Left renal cortex interstitium (tissue), 4 donors: ENCODE measurements at regions not wholly inside any gene's neighbourhood (a gene's known extent, or its start where the extent isn't known, plus 50 kb on each side); places are given as distances from the start of the nearest gene placed in this dataset.
"Not testable (repeated sequence)": the region's sequence is repeated elsewhere in the genome, so short reads cannot be mapped to it uniquely, and the experiment has no call there.

Source experiments
- DNase-seq, 4 donors: peaks; one replicate each; pipeline ENCODE4 v3.0.0-alpha.2; 2013; ENCODE audit warnings: low read depth in 4 of 4, low spot score in 2 of 4, missing footprints in 1 of 4

DNA sequence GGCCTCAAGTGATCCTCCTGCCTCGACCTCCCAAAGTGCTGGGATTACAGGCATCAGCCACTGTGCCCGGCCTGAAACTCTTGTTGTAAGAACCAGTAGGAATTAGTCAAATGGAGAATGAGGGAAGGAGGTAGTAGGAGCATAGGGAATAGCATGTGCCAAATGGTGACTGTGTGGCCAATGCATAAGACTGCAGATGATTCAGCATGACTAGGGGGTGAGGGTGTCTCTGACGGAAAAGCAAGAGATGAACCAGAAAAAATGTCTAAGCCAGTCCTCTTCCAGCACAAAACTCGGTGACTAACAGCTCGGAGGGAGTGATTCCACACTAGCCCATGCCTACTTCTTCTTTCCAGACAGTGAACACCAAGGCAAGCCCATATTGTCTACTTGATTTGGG is 58.2 kb upstream of the DUSP21 start:
- no peak for DNase-seq

DNA sequence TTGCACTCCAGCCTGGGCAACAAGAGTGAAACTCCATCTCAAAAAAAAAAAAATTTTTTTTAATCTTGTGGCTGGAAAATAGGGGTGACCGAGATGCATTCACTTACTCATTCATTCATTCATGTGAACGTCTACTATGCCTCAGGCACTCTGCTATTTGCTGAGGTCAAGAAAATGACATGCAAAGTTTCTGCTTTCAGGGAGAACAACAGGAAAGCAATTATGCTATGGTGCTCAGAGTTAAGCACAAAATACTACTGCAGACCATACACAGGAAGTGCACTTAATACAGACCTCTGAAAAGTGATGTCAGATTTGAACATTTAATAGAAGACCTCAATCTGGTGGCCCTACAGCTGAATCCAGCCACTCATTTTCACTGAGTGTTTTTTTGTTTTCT is 59.6 kb upstream of the DUSP21 start:
- no peak for DNase-seq

- DNase-seq, result no peak
Measured at GRCh38 chrX:44778254-44778653, 65.6 kb upstream of the DUSP21 start.

- DNase-seq, result no peak
Measured at GRCh38 chrX:44775726-44776125, 68.1 kb upstream of the DUSP21 start.

GRCh38 chrX:44774066-44774465 is 69.8 kb upstream of the DUSP21 start:
- DNase-seq, result not testable (repeated sequence)

DNA sequence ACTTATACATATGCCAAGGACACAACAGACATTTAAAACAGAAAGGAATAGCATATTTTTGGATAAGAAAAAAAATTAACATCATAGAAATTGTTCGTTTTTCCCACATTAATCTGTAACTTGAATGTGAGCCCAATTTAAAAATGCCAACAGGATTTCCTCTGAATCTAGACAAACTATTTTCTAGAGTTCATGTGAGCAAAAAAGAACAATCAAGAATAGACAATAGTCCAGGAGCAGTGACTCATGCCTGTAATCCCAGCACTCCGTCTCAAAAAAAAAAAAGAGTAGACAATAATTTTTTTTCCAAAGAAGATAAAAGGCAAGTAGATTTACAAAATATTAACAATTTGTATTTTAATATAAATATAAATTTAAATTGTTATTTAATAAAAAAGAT is 73.7 kb upstream of the DUSP21 start:
- no peak for DNase-seq

DNA sequence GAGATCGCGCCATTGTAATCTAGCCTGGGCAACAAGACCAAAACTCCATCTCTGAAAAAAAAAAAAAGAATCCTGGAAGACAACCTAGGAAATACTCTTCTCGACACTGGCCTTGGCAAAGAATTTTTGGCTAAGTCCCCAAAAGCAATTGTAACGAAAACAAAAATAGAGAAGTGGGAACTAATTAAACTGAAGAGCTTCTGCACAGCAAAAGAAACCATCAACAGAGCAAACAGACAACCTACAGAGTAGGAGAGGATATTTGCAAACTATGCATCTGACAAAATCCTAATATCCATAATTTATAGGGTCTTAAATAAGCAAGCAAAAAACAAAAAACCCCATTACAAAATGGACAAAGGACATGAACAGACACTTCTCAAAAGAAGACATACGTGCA is 76.5 kb upstream of the DUSP21 start:
- DNase-seq, result no peak

- DNase-seq, result no peak
Measured at GRCh38 chrX:44765556-44765955, 78.3 kb upstream of the DUSP21 start.

DNA sequence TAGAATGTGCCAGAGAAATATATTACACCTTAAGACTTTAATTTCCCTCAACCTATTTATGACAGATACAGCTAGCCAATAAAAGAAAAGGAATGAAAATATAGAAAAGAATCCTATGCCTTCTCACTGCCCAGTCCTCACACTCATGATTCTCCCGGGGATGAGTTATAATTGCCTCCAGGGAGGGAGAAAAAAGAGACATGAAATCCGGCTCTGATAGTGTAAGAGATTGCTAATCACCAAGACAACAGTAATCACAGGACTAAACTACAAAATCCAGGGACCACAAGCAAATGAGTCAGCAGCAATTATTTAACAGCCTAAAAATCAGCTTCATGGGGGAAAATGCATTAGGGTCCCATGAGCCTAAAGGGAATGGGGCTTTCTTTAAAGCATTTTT is 95.9 kb upstream of the DUSP21 start:
- DNase-seq, result no peak

- no peak for DNase-seq
Measured at GRCh38 chrX:44747317-44747716, 96.5 kb upstream of the DUSP21 start.

DNA sequence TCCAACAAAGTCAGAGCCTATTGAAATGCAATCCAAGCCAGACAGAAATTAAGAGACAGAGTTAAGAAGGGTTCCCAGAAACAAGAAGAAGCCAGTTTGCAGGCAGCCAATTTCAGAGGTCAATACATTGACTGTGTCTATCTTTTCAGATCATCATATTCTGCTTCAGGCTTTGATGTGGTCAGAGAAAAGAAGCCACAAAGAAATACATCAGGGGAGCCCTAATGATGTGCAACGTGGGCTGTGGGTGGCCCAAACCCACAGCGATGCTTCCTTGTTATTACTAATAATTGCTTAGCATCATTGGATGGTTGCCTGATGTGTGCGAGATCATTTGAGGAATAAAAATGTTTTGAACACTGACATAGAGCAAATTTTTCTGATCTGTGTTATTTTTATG is 99.0 kb upstream of the DUSP21 start:
- no peak for DNase-seq

DNA sequence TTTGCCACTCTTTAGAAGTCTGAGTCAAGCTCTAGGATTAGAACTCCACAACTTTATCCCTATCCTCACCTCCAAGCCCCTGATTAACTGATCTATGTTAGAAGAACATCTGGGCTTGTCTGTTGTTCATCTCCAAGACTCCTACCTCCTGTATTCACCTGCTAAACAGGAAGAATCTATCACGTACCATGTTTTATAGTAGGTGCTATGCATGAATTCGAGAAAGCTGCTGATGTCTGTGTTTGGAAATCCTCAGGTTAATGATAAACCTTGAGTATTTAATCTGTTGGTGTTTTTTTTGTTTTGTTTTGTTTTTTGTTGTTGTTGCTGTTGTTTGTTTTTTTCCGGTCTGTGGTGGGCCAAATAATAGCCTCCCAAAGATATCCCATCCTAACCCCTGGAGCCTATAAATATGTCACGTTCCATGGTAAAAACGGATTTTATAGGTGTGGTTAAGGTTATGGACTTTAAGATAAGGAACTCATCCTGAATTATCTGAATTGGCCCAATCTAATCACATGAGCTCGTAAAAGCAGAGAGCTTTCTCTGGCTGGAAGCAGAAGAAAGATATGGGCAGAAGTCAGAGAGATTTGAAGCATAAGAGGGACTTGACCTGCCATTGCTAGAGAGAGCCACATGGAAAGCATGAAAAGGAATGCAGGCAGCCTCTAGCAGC is 101.2 kb upstream of the DUSP21 start:
- DNase-seq, result no peak

DNA sequence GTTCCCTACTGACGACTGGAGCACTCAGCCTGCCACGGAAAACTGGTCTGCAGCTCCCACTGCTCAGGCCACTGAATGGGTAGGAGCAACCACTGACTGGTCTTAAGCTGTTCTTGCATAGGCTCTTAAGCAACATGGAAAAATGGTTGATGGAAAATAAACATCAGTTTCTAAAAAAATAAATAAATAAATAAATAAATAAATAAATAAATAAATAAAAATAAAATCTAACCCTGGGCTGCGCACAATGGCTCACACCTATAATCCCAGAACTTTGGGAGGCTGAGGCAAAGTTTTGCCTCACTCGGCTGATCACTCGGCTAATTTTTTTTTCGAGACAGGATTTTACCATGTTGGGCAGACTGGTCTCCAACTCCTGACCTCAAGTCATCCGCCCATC is 102.0 kb upstream of the DUSP21 start:
- DNase-seq, result not testable (repeated sequence)

DNA sequence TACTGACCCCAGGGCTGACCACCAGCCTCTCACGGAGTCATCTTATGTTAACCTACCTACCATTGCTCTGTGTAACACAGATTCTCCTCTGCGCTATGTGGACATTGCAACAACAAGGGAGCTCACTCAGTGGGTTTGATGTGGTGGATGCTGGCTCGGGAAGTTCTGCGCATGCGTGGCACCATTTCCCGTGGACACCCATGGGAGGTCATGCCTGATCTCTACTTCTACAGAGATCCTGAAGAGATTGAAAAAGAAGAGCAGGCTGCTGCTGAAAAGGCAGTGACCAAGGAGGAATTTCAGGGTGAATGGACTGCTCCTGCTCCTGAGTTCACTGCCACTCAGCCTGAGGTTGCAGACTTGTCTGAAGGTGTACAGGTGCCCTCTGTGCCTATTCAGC is 102.4 kb upstream of the DUSP21 start:
- DNase-seq, result not testable (repeated sequence)

GRCh38 chrX:44735498-44735897 is 108.3 kb upstream of the DUSP21 start:
- no peak for DNase-seq

DNA sequence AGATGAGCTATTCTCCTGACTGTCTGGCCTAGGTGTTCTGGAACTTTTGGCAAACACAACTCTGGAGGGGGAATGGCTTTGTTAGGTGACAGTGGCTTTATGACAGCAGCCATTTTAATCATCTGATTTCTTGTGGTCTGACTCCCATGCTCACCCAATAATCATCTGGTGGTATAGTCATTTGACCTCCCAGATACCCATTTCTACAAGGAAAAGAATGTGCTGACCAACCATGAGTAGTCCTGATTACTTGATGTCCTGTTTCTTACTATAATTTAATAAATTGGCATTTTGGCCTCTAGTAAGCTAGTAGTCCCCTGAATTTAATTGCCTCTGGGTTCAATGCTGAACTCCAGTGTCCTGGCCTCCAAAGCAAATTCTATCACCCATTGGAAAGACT is 109.9 kb upstream of the DUSP21 start:
- DNase-seq, result no peak

DNA sequence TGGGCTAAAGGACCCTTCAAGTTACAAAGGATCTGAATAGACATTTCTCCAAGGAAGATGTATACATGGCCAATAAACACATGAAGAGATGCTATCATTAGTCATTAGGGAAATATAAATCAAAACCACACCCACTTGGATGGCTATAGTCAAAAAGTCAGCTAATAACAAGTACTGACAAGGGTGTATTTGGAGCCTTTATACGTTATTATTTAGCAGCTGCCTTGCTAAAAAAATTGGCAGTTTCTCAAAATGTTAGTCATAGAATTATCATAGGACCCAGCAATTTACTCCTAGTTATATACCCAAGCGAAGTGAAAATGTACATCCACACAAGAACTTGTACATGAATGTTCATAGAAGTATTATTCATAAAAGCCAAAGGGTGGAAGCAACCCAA is 112.7 kb upstream of the DUSP21 start:
- DNase-seq, result no peak

GRCh38 chrX:44723426-44723825 is 120.4 kb upstream of the DUSP21 start:
- no peak for DNase-seq

GRCh38 chrX:44708470-44708869 is 135.4 kb upstream of the DUSP21 start:
- no peak for DNase-seq

DNA sequence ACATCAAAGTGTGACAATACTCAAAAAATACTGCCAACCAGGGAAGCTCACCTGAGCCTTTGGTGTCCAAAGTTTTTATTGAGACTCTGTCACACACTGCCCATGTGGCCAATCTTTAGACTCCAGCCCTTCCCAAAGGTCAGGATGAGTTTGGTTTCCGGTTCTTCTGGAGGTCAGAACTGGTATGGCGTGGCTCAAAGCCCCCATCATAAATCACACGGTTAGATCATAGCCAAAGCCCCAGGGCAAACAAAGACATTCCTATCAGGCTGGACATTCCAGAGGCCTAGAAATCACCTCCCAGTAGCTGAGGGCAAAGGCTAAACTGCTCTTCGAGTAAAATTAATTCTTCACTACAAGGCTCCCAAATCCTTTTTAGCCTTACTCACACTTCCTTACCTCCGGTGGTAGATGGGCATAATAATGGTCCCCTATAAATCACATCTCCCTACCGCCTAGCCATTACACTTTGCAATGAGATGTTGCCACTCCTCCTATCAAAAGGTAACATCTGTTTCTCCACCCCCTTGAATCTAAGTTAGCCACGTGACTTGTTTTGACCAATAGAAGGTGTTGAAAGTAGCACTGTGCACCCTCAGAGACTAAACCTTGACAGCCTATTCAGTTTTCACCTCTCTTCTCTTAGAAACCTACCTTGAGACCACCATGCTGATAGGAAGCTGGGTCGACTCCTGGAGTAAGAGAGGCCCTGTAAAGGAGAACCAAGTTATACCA is 137.8 kb upstream of the DUSP21 start:
- DNase-seq, result no peak

DNA sequence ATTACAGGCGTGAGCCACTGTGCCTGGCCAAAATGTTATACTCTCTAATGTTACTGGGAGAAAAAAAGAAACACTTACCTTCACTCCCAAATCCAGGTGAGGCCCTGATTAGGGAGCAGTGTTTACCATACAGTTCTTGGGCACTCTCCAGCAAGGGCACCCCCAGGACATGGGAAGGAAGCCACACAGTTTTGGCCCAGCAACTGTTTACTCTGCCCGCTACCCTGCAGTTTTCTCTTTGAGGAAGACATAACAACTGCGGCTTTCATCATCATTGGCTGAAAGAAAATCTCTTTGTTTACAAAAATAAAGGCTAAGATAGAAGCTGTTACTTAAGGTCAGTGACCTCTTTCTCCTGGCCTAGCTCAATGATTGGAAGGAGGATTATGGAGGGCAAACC is 145.5 kb upstream of the DUSP21 start:
- DNase-seq, result no peak

DNA sequence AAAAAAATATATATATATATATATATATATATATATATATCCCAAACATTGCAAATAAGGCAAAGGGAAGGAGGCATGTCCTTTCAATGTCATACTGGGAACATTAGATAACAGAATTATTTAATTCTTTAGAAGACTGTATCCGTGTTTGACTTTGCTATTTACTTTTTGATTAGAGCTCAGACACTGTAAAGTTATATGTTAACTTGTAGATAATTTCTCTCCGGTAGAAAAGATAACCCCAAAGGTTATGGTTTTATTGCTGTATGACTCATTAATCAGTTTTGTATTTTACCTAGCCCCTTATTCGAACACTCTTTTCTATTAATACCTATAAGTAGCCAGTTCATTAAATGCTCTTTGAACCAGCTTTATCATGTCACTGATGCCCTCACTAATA is 150.6 kb upstream of the DUSP21 start:
- no peak for DNase-seq

GRCh38 chrX:44690129-44690528 is 147.5 kb upstream of the FUNDC1 start:
- DNase-seq, result no peak
